Limb (tissue), 2 donors: ENCODE measurements at regions not wholly inside any gene's neighbourhood (a gene's known extent, or its start where the extent isn't known, plus 50 kb on each side); places are given as distances from the start of the nearest gene placed in this dataset.

ENCODE experiments used
- DNase-seq, 2 donors: peaks; one replicate each; pipeline ENCODE4 v3.0.0-alpha.2; 2016; ENCODE audit errors: extremely low spot score in 2 of 2

GRCh38 chr13:44120849-44121755 is 241.4 kb downstream of the LACC1 start:
- DNase-seq = peak in 1 of 2 donors; percentile 31

GRCh38 chr13:44124352-44124751 is 244.6 kb downstream of the LACC1 start:
- DNase-seq = no peak

- DNase-seq = no peak
Measured at GRCh38 chr13:44125943-44126469, 246.3 kb downstream of the LACC1 start.

GRCh38 chr13:44128552-44129001 is 245.0 kb upstream of the SERP2 start:
- no peak for DNase-seq

GRCh38 chr13:44129418-44129817 is 244.2 kb upstream of the SERP2 start:
- DNase-seq = no peak

GRCh38 chr13:44131069-44131614 is 242.5 kb upstream of the SERP2 start:
- DNase-seq = no peak

- no peak for DNase-seq
Measured at GRCh38 chr13:44132710-44133109, 240.9 kb upstream of the SERP2 start.

GRCh38 chr13:44133626-44134025 is 240.0 kb upstream of the SERP2 start:
- no peak for DNase-seq

GRCh38 chr13:44135566-44135965 is 238.1 kb upstream of the SERP2 start:
- DNase-seq = no peak

- no peak for DNase-seq
Measured at GRCh38 chr13:44136696-44137268, 236.8 kb upstream of the SERP2 start.

GRCh38 chr13:44137466-44137865 is 236.2 kb upstream of the SERP2 start:
- DNase-seq = no peak

GRCh38 chr13:44140146-44140545 is 233.5 kb upstream of the SERP2 start:
- DNase-seq = no peak

- DNase-seq = no peak
Measured at GRCh38 chr13:44140888-44141724, 232.5 kb upstream of the SERP2 start.

- peak; percentile 91 to 99 for DNase-seq
Measured at GRCh38 chr13:44141725-44142539, 231.7 kb upstream of the SERP2 start.

GRCh38 chr13:44142540-44142867 is 231.1 kb upstream of the SERP2 start:
- DNase-seq = no peak

- no peak for DNase-seq
Measured at GRCh38 chr13:44142941-44143665, 230.5 kb upstream of the SERP2 start.

GRCh38 chr13:44146138-44146537 is 227.5 kb upstream of the SERP2 start:
- no peak for DNase-seq

GRCh38 chr13:44147233-44147632 is 226.4 kb upstream of the SERP2 start:
- DNase-seq = no peak

- DNase-seq = no peak
Measured at GRCh38 chr13:44147648-44148047, 226.0 kb upstream of the SERP2 start.
